Keratinocyte (primary cell): ENCODE measurements at regions not wholly inside any gene's neighbourhood (a gene's known extent, or its start where the extent isn't known, plus 50 kb on each side); places are given as distances from the start of the nearest gene placed in this dataset.

ENCODE experiments used
- DNase-seq: peaks from one replicate; pipeline ENCODE4 v3.0.0-alpha.2; 2011; ENCODE audit warnings: low read depth, missing footprints, low spot score
- FAIRE-seq: peaks from 2 replicates; lab custom pipeline; 2011; peaks lifted over from hg19 to GRCh38; lab: Jason Lieb, UNC
- H2AFZ ChIP-seq: 2 replicates; pipeline ENCODE4 v1.6.0; 2012; ENCODE audit warnings: low read length, control low read depth, inconsistent platforms; ENCODE audit not compliant: control insufficient read depth
- H3K27ac ChIP-seq: 2 replicates; pipeline ENCODE4 v1.5.1; 2011; ENCODE audit warnings: low read length; ENCODE audit not compliant: control insufficient read depth, insufficient read depth
- H3K27me3 ChIP-seq: 3 replicates; pipeline ENCODE4 v1.6.0; 2011; ENCODE audit warnings: low read length; ENCODE audit not compliant: control insufficient read depth, insufficient read depth; ENCODE audit errors: extremely low read depth
- H3K36me3 ChIP-seq, 2 experiments: 2 replicates in 1 of 2; 3 replicates in 1 of 2; pipeline ENCODE4 v1.5.1; 2011; ENCODE audit warnings: low read length in 2 of 2, mild to moderate bottlenecking in 1 of 2; ENCODE audit not compliant: control insufficient read depth in 2 of 2, insufficient read depth in 2 of 2; ENCODE audit errors: extremely low read depth in 1 of 2
- H3K4me1 ChIP-seq: 3 replicates; pipeline ENCODE4 v1.5.1; 2011; ENCODE audit warnings: low read length; ENCODE audit not compliant: control insufficient read depth, insufficient read depth; ENCODE audit errors: extremely low read depth
- H3K4me2 ChIP-seq: 3 replicates; pipeline ENCODE4 v1.6.0; 2011; ENCODE audit warnings: low read depth, low read length; ENCODE audit not compliant: control insufficient read depth, insufficient read depth; ENCODE audit errors: extremely low read depth
- H3K4me3 ChIP-seq, 3 experiments: fragments of 200-600 bp in 1 of 3; sonication (generic) in 1 of 3; 2 replicates in 2 of 3; 3 replicates in 1 of 3; pipeline ENCODE4 v1.5.1; 2011 to 2016; ENCODE audit warnings: low read length in 3 of 3, mild to moderate bottlenecking in 3 of 3, control low read depth in 2 of 3, inconsistent platforms in 1 of 3, low read depth in 1 of 3, mixed read lengths in 1 of 3, mixed run types in 1 of 3, moderate library complexity in 1 of 3; ENCODE audit not compliant: control insufficient read depth in 2 of 3, insufficient read depth in 2 of 3; ENCODE audit errors: extremely low read depth in 1 of 3
- H3K79me2 ChIP-seq: 2 replicates; pipeline ENCODE4 v1.6.0; 2012; ENCODE audit warnings: low read length; ENCODE audit not compliant: control insufficient read depth, insufficient read depth
- H3K9ac ChIP-seq: 3 replicates; pipeline ENCODE4 v1.6.0; 2011; ENCODE audit warnings: low read length; ENCODE audit not compliant: control insufficient read depth, insufficient read depth; ENCODE audit errors: extremely low read depth
- H3K9me1 ChIP-seq: 3 replicates; pipeline ENCODE4 v1.6.0; 2011; ENCODE audit warnings: low read length; ENCODE audit not compliant: control insufficient read depth, insufficient read depth; ENCODE audit errors: extremely low read depth
- H3K9me3 ChIP-seq: 2 replicates; pipeline ENCODE4 v1.5.1; 2012; ENCODE audit warnings: low read depth, low read length; ENCODE audit not compliant: control insufficient read depth
- H4K20me1 ChIP-seq: 3 replicates; pipeline ENCODE4 v1.6.0; 2011; ENCODE audit warnings: low read length; ENCODE audit not compliant: control insufficient read depth, insufficient read depth; ENCODE audit errors: extremely low read depth
- EZH2 ChIP-seq: IDR thresholded peaks from one replicate; pipeline ENCODE4 v1.6.1; 2012; ENCODE audit warnings: inconsistent platforms, mild to moderate bottlenecking, low read length, moderate library complexity
- dilution Hi-C: fragments of 300-500 bp; cut with MboI; formaldehyde crosslinking; loops from one replicate; pipeline ENCODE4 v1.7.0; 2020; ENCODE audit warnings: low sequenced_read_pairs; ENCODE audit not compliant: extremely low pct_ligation_motif_present
- TF ChIP-seq, protein P1 (sequence below), 3 experiments: IDR thresholded peaks in 1 of 3; conservative IDR thresholded peaks in 1 of 3; optimal IDR thresholded peaks in 1 of 3; 2 replicates in 2 of 3; 3 replicates in 1 of 3; pipeline versions ENCODE3 to v1.5.1; 2011; ENCODE audit warnings: low read length in 3 of 3, mild to moderate bottlenecking in 3 of 3, moderate library complexity in 2 of 3, control low read depth in 1 of 3, inconsistent platforms in 1 of 3; ENCODE audit not compliant: insufficient read depth in 2 of 3; ENCODE audit errors: extremely low read depth in 1 of 3

DNA sequence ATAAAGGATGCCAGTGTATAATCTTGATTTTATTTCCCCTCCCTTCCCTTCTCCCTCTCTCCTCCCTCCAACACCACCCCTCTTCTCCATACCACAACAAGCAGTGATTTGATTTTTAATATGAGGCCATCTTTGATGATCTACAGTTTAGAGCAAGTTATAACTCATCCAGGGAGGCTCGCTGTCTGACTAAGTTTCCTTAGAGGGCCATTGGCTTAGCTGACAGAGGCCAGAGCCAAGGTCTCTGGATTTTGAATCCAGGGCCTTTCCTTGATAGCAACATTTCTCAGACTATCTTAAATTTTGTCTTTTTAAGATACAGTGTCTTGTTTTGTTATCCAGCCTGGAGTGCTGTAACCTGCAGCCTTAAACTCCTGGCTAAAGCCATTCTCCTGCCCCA lies 431.0 kb upstream of the USP24 start:
- no peak for DNase-seq
- TF ChIP-seq, protein P1, sequence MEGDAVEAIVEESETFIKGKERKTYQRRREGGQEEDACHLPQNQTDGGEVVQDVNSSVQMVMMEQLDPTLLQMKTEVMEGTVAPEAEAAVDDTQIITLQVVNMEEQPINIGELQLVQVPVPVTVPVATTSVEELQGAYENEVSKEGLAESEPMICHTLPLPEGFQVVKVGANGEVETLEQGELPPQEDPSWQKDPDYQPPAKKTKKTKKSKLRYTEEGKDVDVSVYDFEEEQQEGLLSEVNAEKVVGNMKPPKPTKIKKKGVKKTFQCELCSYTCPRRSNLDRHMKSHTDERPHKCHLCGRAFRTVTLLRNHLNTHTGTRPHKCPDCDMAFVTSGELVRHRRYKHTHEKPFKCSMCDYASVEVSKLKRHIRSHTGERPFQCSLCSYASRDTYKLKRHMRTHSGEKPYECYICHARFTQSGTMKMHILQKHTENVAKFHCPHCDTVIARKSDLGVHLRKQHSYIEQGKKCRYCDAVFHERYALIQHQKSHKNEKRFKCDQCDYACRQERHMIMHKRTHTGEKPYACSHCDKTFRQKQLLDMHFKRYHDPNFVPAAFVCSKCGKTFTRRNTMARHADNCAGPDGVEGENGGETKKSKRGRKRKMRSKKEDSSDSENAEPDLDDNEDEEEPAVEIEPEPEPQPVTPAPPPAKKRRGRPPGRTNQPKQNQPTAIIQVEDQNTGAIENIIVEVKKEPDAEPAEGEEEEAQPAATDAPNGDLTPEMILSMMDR (optimal IDR thresholded peaks at IDR 0.05 in 1 of 3, IDR thresholded peaks at IDR 0.05 in 1 of 3, conservative IDR thresholded peaks at IDR 0.05 in 1 of 3; ENCODE audit: extremely low read depth in 1 of 3, insufficient read depth in 2 of 3, low read length in 3 of 3) = no peak
- no peak for TF ChIP-seq EZH2
- no peak overlapping the region for H3K27ac ChIP-seq
- no peaks in the 10 kb centered on the region for H3K9me3 ChIP-seq
- no peak overlapping the region for H3K9ac ChIP-seq
- H3K4me1 ChIP-seq = peaks cover 18% of the 10 kb centered on the region
- H3K36me3 ChIP-seq = no peaks in the 10 kb centered on the region
- H3K9me1 ChIP-seq = no peaks in the 10 kb centered on the region
- H2AFZ ChIP-seq = peak overlapping the region; percentile 82
- no peaks in the 10 kb centered on the region for H3K79me2 ChIP-seq
- no peaks in the 10 kb centered on the region for H4K20me1 ChIP-seq
- peak overlapping the region; percentile 52 for H3K4me2 ChIP-seq
- FAIRE-seq = peak; percentile 69
- dilution Hi-C loops = no loop called here
- no peaks in the 10 kb centered on the region for H3K27me3 ChIP-seq
- peak overlapping the region in 1 of 3 experiments; percentile 18 for H3K4me3 ChIP-seq

DNA sequence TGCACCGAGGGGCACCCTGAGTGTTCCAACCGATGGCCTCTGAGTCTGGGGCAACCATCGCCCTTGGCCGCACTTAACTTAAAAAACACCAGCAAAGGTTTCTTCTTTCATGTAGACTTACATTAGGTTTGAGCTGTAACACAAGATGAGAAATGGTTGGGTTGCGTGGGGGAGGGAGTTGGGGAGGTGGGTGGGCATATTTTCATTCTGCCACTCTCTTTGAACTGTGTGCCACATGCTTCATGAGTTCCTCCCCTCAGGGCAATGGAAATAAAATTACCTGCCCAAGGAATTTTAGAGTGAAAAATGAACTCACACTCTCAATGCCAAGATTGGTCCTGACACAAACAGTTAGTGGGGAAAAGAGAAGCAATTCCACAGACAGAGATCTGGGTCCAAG lies 430.1 kb upstream of the USP24 start:
- dilution Hi-C loops = no loop called here
- no peaks in the 10 kb centered on the region for H3K27me3 ChIP-seq
- H3K79me2 ChIP-seq = no peaks in the 10 kb centered on the region
- no peak overlapping the region for H3K27ac ChIP-seq
- no peaks in the 10 kb centered on the region for H3K9me1 ChIP-seq
- no peaks in the 10 kb centered on the region for H3K36me3 ChIP-seq
- FAIRE-seq (no peak), DNase-seq (no peak)
- H3K4me3 ChIP-seq = no peak overlapping the region
- no peaks in the 10 kb centered on the region for H4K20me1 ChIP-seq
- peak overlapping the region; percentile 82 for H2AFZ ChIP-seq
- H3K4me2 ChIP-seq = no peak overlapping the region
- H3K4me1 ChIP-seq = peaks cover 27% of the 10 kb centered on the region
- H3K9ac ChIP-seq = no peak overlapping the region
- no peaks in the 10 kb centered on the region for H3K9me3 ChIP-seq
- TF ChIP-seq, protein P1 (optimal IDR thresholded peaks at IDR 0.05 in 1 of 3, IDR thresholded peaks at IDR 0.05 in 1 of 3, conservative IDR thresholded peaks at IDR 0.05 in 1 of 3; ENCODE audit: extremely low read depth in 1 of 3, insufficient read depth in 2 of 3, low read length in 3 of 3) = no peak
- TF ChIP-seq EZH2 = no peak
